ENCODE measurements at regions not wholly inside any gene's neighbourhood (a gene's known extent, or its start where the extent isn't known, plus 50 kb on each side); places are given as distances from the start of the nearest gene placed in this dataset.
"Not testable (repeated sequence)": the region's sequence is repeated elsewhere in the genome, so short reads cannot be mapped to it uniquely, and the experiment has no call there.

- Histone ChIP-seq H3K4me3 (no peak overlapping the region), H3K36me3 (ENCODE audit: insufficient read depth in 1 of 2, low read depth in 1 of 2) (no peaks in the 10 kb centered on the region), H3K27me3 (ENCODE audit: insufficient read depth in 3 of 3, low read length in 2 of 3) (no peaks in the 10 kb centered on the region), H3K9me3 (no peaks in the 10 kb centered on the region), H3K27ac (no peak overlapping the region), H3K4me1 (no peaks in the 10 kb centered on the region)
- WGBS, 3 donors = 74 to 90% (median 81%) methylated on average over 1 of the region's 1 CpG
- intact Hi-C loops (cut with DNase I) = no loop called here
- DNase-seq (no peak), ATAC-seq (no peak)
- no peak for TF ChIP-seq CTCF (IDR thresholded peaks at IDR 0.05)
Measured at GRCh38 chr16:75864243-75864642, 138.0 kb upstream of the CPHXL start.

- WGBS, 3 donors = 71 to 77% (median 74%) methylated on average over 3 of the region's 3 CpGs
- H3K9me3 ChIP-seq = no peaks in the 10 kb centered on the region
- ATAC-seq (no peak), DNase-seq (no peak)
- TF ChIP-seq CTCF (IDR thresholded peaks at IDR 0.05) = no peak
- H3K27me3 ChIP-seq (ENCODE audit: insufficient read depth in 3 of 3, low read length in 2 of 3) = no peaks in the 10 kb centered on the region
- no peaks in the 10 kb centered on the region for H3K4me1 ChIP-seq
- H3K36me3 ChIP-seq (ENCODE audit: insufficient read depth in 1 of 2, low read depth in 1 of 2) = no peaks in the 10 kb centered on the region
- no peak overlapping the region for H3K4me3 ChIP-seq
- intact Hi-C loops (cut with DNase I) = no loop called here
- no peak overlapping the region for H3K27ac ChIP-seq
Measured at GRCh38 chr16:75865736-75866135, 139.4 kb upstream of the CPHXL start.

GRCh38 chr16:75868636-75869632 is 142.6 kb upstream of the CPHXL start:
- Histone ChIP-seq H3K9me3 (no peaks in the 10 kb centered on the region), H3K36me3 (ENCODE audit: insufficient read depth in 1 of 2, low read depth in 1 of 2) (no peaks in the 10 kb centered on the region), H3K27me3 (ENCODE audit: insufficient read depth in 3 of 3, low read length in 2 of 3) (no peaks in the 10 kb centered on the region), H3K4me3 (no peak overlapping the region), H3K4me1 (no peaks in the 10 kb centered on the region), H3K27ac (no peak overlapping the region)
- WGBS, 3 donors = 79 to 81% (median 79%) methylated on average over 9 of the region's 9 CpGs
- DNase-seq (no peak), ATAC-seq (no peak)
- intact Hi-C loops (cut with DNase I) = no loop called here
- TF ChIP-seq CTCF (IDR thresholded peaks at IDR 0.05) = no peak

- H3K27ac ChIP-seq; H3K4me3 ChIP-seq; DNase-seq; intact Hi-C loops (cut with DNase I); H3K9me3 ChIP-seq; H3K4me1 ChIP-seq; ATAC-seq; H3K36me3 ChIP-seq (ENCODE audit: insufficient read depth in 1 of 2, low read depth in 1 of 2); H3K27me3 ChIP-seq (ENCODE audit: insufficient read depth in 3 of 3, low read length in 2 of 3): not testable (repeated sequence)
- 92 to 97% (median 94%) methylated on average over 3 of the region's 3 CpGs for WGBS, 3 donors
Measured at GRCh38 chr16:75881280-75881679, 155.0 kb upstream of the CPHXL start.

- DNase-seq (no peak), ATAC-seq (no peak)
- no peaks in the 10 kb centered on the region for H3K27me3 ChIP-seq (ENCODE audit: insufficient read depth in 3 of 3, low read length in 2 of 3)
- H3K9me3 ChIP-seq = no peaks in the 10 kb centered on the region
- TF ChIP-seq CTCF (IDR thresholded peaks at IDR 0.05) = no peak
- no peak overlapping the region for H3K4me3 ChIP-seq
- 30 to 41% (median 39%) methylated on average over 3 of the region's 3 CpGs for WGBS, 3 donors
- H3K27ac ChIP-seq = no peak overlapping the region
- no peaks in the 10 kb centered on the region for H3K4me1 ChIP-seq
- no peaks in the 10 kb centered on the region for H3K36me3 ChIP-seq (ENCODE audit: insufficient read depth in 1 of 2, low read depth in 1 of 2)
- intact Hi-C loops (cut with DNase I) = no loop called here
Measured at GRCh38 chr16:75899163-75899562, 172.9 kb upstream of the CPHXL start.

Measured in psoas muscle (tissue), 7 donors.